Activated CD4-positive, alpha-beta T cell treated with anti-CD3 and anti-CD28 coated beads for 36 hours (primary cell): ENCODE measurements at regions not wholly inside any gene's neighbourhood (a gene's known extent, or its start where the extent isn't known, plus 50 kb on each side); places are given as distances from the start of the nearest gene placed in this dataset.
A peak's percentile ranks its signal among the peaks of the same experiment; 100 is the strongest.
"Not testable (repeated sequence)": the region's sequence is repeated elsewhere in the genome, so short reads cannot be mapped to it uniquely, and the experiment has no call there.

Experiments used
- ATAC-seq: fragments of 200-7000 bp; cut with Tn5 transposase; one replicate; pipeline ENCODE4 v1.10.0; 2021; ENCODE audit warnings: mild to moderate bottlenecking, moderate library complexity
- CTCF ChIA-PET: fragments of 350-600 bp; sonication (Branson Sonifier 250); formaldehyde crosslinking; loops from one replicate; lab custom pipeline; 2021; ENCODE audit warnings: antibody characterized with exemption; lab: Charles Lee
- POLR2A ChIA-PET: fragments of 350-600 bp; sonication (Branson Sonifier 250); formaldehyde crosslinking; loops from one replicate; lab custom pipeline; 2021; ENCODE audit warnings: antibody characterized with exemption, inconsistent platforms; lab: Charles Lee
- DNase-seq: peaks from one replicate; pipeline ENCODE4 v3.0.0-alpha.2; 2020
- H3K27ac Mint-ChIP-seq: one replicate; pipeline ENCODE4 v1.8.0; 2021; ENCODE audit warnings: mixed read lengths
- H3K27me3 Mint-ChIP-seq: one replicate; pipeline ENCODE4 v1.8.0; 2021; ENCODE audit warnings: mixed read lengths
- H3K36me3 Mint-ChIP-seq: one replicate; pipeline ENCODE4 v1.8.0; 2021; ENCODE audit warnings: low read depth, mixed read lengths
- H3K4me1 Mint-ChIP-seq: one replicate; pipeline ENCODE4 v1.8.0; 2021; ENCODE audit warnings: mixed read lengths
- H3K4me3 Mint-ChIP-seq: one replicate; pipeline ENCODE4 v1.8.0; 2021; ENCODE audit warnings: mild to moderate bottlenecking, moderate library complexity, mixed read lengths
- H3K9me3 Mint-ChIP-seq: one replicate; pipeline ENCODE4 v1.8.0; 2021; ENCODE audit warnings: low read depth, mixed read lengths
- intact Hi-C, 2 experiments: fragments of 100-400 bp; cut with DNase I in 1 of 2; cut with micrococcal nuclease in 1 of 2; formaldehyde crosslinking; loops; one replicate each; pipeline versions ENCODE4 v1.14.2 to v1.15.1; 2022 to 2024; cut with DNase I, micrococcal nuclease

GRCh38 chr13:18236528-18236815 lies 945.2 kb downstream of the TUBA3C start:
- intact Hi-C loops = no loop called here
- DNase-seq (no peak), ATAC-seq (no peak)
- Mint-ChIP-seq H3K9me3 (peaks cover 2% of the 10 kb centered on the region), H3K36me3 (no peaks in the 10 kb centered on the region), H3K27me3 (no peaks in the 10 kb centered on the region), H3K27ac (no peak overlapping the region), H3K4me3 (no peak overlapping the region), H3K4me1 (no peaks in the 10 kb centered on the region)
- CTCF ChIA-PET = no interaction called here
- POLR2A ChIA-PET = no interaction called here

- intact Hi-C loops = no loop called here
- Mint-ChIP-seq H3K36me3 (no peaks in the 10 kb centered on the region), H3K4me1 (no peaks in the 10 kb centered on the region), H3K27ac (no peak overlapping the region), H3K27me3 (no peaks in the 10 kb centered on the region), H3K4me3 (no peak overlapping the region), H3K9me3 (peaks cover 2% of the 10 kb centered on the region)
- POLR2A ChIA-PET = no interaction called here
- no peak for DNase-seq
- CTCF ChIA-PET = no interaction called here
- no peak for ATAC-seq
These were observed 945.7 kb downstream of the TUBA3C start for GRCh38 chr13:18235756-18236527.

- intact Hi-C loops = no loop called here
- H3K4me1 Mint-ChIP-seq = no peaks in the 10 kb centered on the region
- no peak for ATAC-seq
- no peaks in the 10 kb centered on the region for H3K36me3 Mint-ChIP-seq
- no peak overlapping the region for H3K4me3 Mint-ChIP-seq
- no peaks in the 10 kb centered on the region for H3K27me3 Mint-ChIP-seq
- ChIA-PET CTCF (no interaction called here), POLR2A (no interaction called here)
- H3K27ac Mint-ChIP-seq = no peak overlapping the region
- no peak for DNase-seq
- peaks cover 5% of the 10 kb centered on the region for H3K9me3 Mint-ChIP-seq
These were observed 946.5 kb downstream of the TUBA3C start for GRCh38 chr13:18235172-18235571.

- intact Hi-C loops, POLR2A ChIA-PET, CTCF ChIA-PET, ATAC-seq, H3K9me3 Mint-ChIP-seq, H3K27ac Mint-ChIP-seq, H3K36me3 Mint-ChIP-seq, DNase-seq, H3K4me1 Mint-ChIP-seq, H3K27me3 Mint-ChIP-seq, H3K4me3 Mint-ChIP-seq: not testable (repeated sequence)
These were observed 947.2 kb downstream of the TUBA3C start for GRCh38 chr13:18234451-18234850.

GRCh38 chr13:18233783-18234299 lies 947.8 kb downstream of the TUBA3C start:
- Mint-ChIP-seq H3K9me3 (peaks cover 6% of the 10 kb centered on the region), H3K36me3 (no peaks in the 10 kb centered on the region), H3K4me1 (no peaks in the 10 kb centered on the region), H3K4me3 (no peak overlapping the region), H3K27ac (no peak overlapping the region), H3K27me3 (no peaks in the 10 kb centered on the region)
- no peak for ATAC-seq
- no peak for DNase-seq
- CTCF ChIA-PET = no interaction called here
- intact Hi-C loops = no loop called here
- POLR2A ChIA-PET = no interaction called here

GRCh38 chr13:18232994-18233782 lies 948.4 kb downstream of the TUBA3C start:
- ChIA-PET CTCF (no interaction called here), POLR2A (no interaction called here)
- ATAC-seq (no peak), DNase-seq (no peak)
- Mint-ChIP-seq H3K36me3 (no peaks in the 10 kb centered on the region), H3K9me3 (peaks cover 6% of the 10 kb centered on the region), H3K4me3 (no peak overlapping the region), H3K27ac (no peak overlapping the region), H3K27me3 (no peaks in the 10 kb centered on the region), H3K4me1 (no peaks in the 10 kb centered on the region)
- intact Hi-C loops = no loop called here

GRCh38 chr13:18232298-18232993 lies 949.2 kb downstream of the TUBA3C start:
- DNase-seq (no peak), ATAC-seq (no peak)
- CTCF ChIA-PET = no interaction called here
- POLR2A ChIA-PET = no interaction called here
- intact Hi-C loops = no loop called here
- no peaks in the 10 kb centered on the region for H3K27me3 Mint-ChIP-seq
- no peaks in the 10 kb centered on the region for H3K4me1 Mint-ChIP-seq
- H3K27ac Mint-ChIP-seq = no peak overlapping the region
- no peak overlapping the region for H3K4me3 Mint-ChIP-seq
- H3K9me3 Mint-ChIP-seq = peaks cover 6% of the 10 kb centered on the region
- no peaks in the 10 kb centered on the region for H3K36me3 Mint-ChIP-seq

GRCh38 chr13:18224411-18224810 lies 957.2 kb downstream of the TUBA3C start:
- DNase-seq = peak; percentile 19
- CTCF ChIA-PET, H3K9me3 Mint-ChIP-seq, POLR2A ChIA-PET, intact Hi-C loops, ATAC-seq, H3K4me3 Mint-ChIP-seq, H3K27me3 Mint-ChIP-seq, H3K4me1 Mint-ChIP-seq, H3K36me3 Mint-ChIP-seq, H3K27ac Mint-ChIP-seq: not testable (repeated sequence)

- POLR2A ChIA-PET, H3K27ac Mint-ChIP-seq, CTCF ChIA-PET, H3K4me3 Mint-ChIP-seq, DNase-seq, H3K36me3 Mint-ChIP-seq, ATAC-seq, intact Hi-C loops, H3K27me3 Mint-ChIP-seq, H3K4me1 Mint-ChIP-seq: not testable (repeated sequence)
- peaks cover 10% of the 10 kb centered on the region for H3K9me3 Mint-ChIP-seq
These were observed 966.9 kb downstream of the TUBA3C start for GRCh38 chr13:18214689-18215088.

- H3K36me3 Mint-ChIP-seq, intact Hi-C loops, POLR2A ChIA-PET, H3K27me3 Mint-ChIP-seq, H3K4me3 Mint-ChIP-seq, H3K27ac Mint-ChIP-seq, CTCF ChIA-PET, H3K4me1 Mint-ChIP-seq: not testable (repeated sequence)
- DNase-seq = peak; percentile 16
- peak; percentile 11 for ATAC-seq
- H3K9me3 Mint-ChIP-seq = peaks cover 10% of the 10 kb centered on the region
These were observed 968.1 kb downstream of the TUBA3C start for GRCh38 chr13:18213511-18213910.

GRCh38 chr13:18212873-18213272 lies 968.8 kb downstream of the TUBA3C start:
- POLR2A ChIA-PET = no interaction called here

More at GRCh38 chr13:18212873-18213272, 968.8 kb downstream of the TUBA3C start:
- H3K4me1 Mint-ChIP-seq = no peaks in the 10 kb centered on the region
- no peak overlapping the region for H3K4me3 Mint-ChIP-seq
- CTCF ChIA-PET = no interaction called here
- ATAC-seq (peak; percentile 31), DNase-seq (peak; percentile 45)
- H3K9me3 Mint-ChIP-seq = peaks cover 10% of the 10 kb centered on the region
- intact Hi-C loops = no loop called here
- H3K27me3 Mint-ChIP-seq = no peaks in the 10 kb centered on the region
- H3K27ac Mint-ChIP-seq = no peak overlapping the region
- H3K36me3 Mint-ChIP-seq = peaks cover 5% of the 10 kb centered on the region
